ENCODE measurements at regions not wholly inside any gene's neighbourhood (a gene's known extent, or its start where the extent isn't known, plus 50 kb on each side); places are given as distances from the start of the nearest gene placed in this dataset.

DNA sequence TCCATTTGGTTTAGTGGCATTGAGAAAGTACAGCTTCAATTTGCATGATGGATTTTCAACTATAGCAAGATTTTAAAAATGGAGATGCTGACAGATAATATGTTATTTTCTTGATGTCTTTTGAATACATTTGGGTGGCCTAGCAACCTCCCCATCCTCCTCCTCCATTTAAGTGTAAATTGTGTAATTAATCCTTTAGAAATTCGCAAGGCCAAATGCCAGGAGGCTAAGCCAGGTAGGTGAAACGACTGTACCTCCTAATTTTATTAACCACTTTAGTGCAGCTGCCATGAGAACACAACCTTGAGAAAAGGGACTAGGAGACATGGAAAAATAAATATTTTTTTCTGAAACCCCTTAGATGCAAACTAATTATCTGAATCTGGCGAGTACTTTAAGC is 248.8 kb downstream of the MRPS30 start:
- no peak for DNase-seq
- H3K27ac ChIP-seq (ENCODE audit: low read depth in 1 of 2, low read length in 2 of 2), result no peak overlapping the region
- no peaks in the 10 kb centered on the region for H4K20me1 ChIP-seq (ENCODE audit: insufficient read depth, low read length)
- H2AFZ ChIP-seq (ENCODE audit: insufficient read depth, low read depth, low read length, poor library complexity, severe bottlenecking), result no peak overlapping the region
- WGBS (ENCODE audit: insufficient coverage), result no CpG with 5 or more reads among the region's 3 CpGs
- H3K36me3 ChIP-seq (replicated peaks in 1 of 2; ENCODE audit: control insufficient read depth in 1 of 2, insufficient read depth in 2 of 2, low read length in 2 of 2), result no peaks in the 10 kb centered on the region
- Mint-ChIP-seq H3K9me3 (peaks cover 0 to 2% (median 0%) of the 10 kb centered on the region in 7 donors), H3K27me3 (ENCODE audit: low read depth in 3 of 3) (no peaks in the 10 kb centered on the region), H3K36me3 (no peaks in the 10 kb centered on the region), H3K4me1 (no peaks in the 10 kb centered on the region), H3K27ac (no peak overlapping the region), H3K4me3 (no peak overlapping the region)
- intact Hi-C loops (cut with micrococcal nuclease), result no loop called here
- no peaks in the 10 kb centered on the region for H3K79me2 ChIP-seq (ENCODE audit: insufficient read depth, low read length)
- no peaks in the 10 kb centered on the region for H3K9me3 ChIP-seq (replicated peaks in 1 of 2; ENCODE audit: control insufficient read depth in 1 of 2, insufficient read depth in 1 of 2, low read length in 2 of 2)
- H3K4me2 ChIP-seq (replicated peaks; ENCODE audit: extremely low read depth, low read length, poor library complexity, severe bottlenecking), result no peak overlapping the region
- H3K9ac ChIP-seq (ENCODE audit: insufficient read depth, low read length, poor library complexity, severe bottlenecking), result no peak overlapping the region
- no peak for TF ChIP-seq CTCF (IDR thresholded peaks at IDR 0.05)
- H3K4me1 ChIP-seq (ENCODE audit: control insufficient read depth in 1 of 2, insufficient read depth in 2 of 2, low read length in 2 of 2), result no peaks in the 10 kb centered on the region
- H3K4me3 ChIP-seq (replicated peaks in 1 of 3; ENCODE audit: low read depth in 2 of 3, low read length in 3 of 3), result no peak overlapping the region
- H3K27me3 ChIP-seq (ENCODE audit: control insufficient read depth in 2 of 2, insufficient read depth in 2 of 2, low read length in 2 of 2), result no peaks in the 10 kb centered on the region

GRCh38 chr5:45060724-45061123 is 252.0 kb downstream of the MRPS30 start:
- Histone ChIP-seq H3K27me3 (ENCODE audit: control insufficient read depth in 2 of 2, insufficient read depth in 2 of 2, low read length in 2 of 2) (no peaks in the 10 kb centered on the region), H3K4me2 (replicated peaks; ENCODE audit: extremely low read depth, low read length, poor library complexity, severe bottlenecking) (no peak overlapping the region), H3K9ac (ENCODE audit: insufficient read depth, low read length, poor library complexity, severe bottlenecking) (no peak overlapping the region), H3K27ac (ENCODE audit: low read depth in 1 of 2, low read length in 2 of 2) (no peak overlapping the region), H3K4me1 (ENCODE audit: control insufficient read depth in 1 of 2, insufficient read depth in 2 of 2, low read length in 2 of 2) (no peaks in the 10 kb centered on the region), H3K79me2 (ENCODE audit: insufficient read depth, low read length) (no peaks in the 10 kb centered on the region), H3K4me3 (replicated peaks in 1 of 3; ENCODE audit: low read depth in 2 of 3, low read length in 3 of 3) (no peak overlapping the region), H2AFZ (ENCODE audit: insufficient read depth, low read depth, low read length, poor library complexity, severe bottlenecking) (no peak overlapping the region), H3K9me3 (replicated peaks in 1 of 2; ENCODE audit: control insufficient read depth in 1 of 2, insufficient read depth in 1 of 2, low read length in 2 of 2) (no peaks in the 10 kb centered on the region), H4K20me1 (ENCODE audit: insufficient read depth, low read length) (no peaks in the 10 kb centered on the region), H3K36me3 (replicated peaks in 1 of 2; ENCODE audit: control insufficient read depth in 1 of 2, insufficient read depth in 2 of 2, low read length in 2 of 2) (no peaks in the 10 kb centered on the region)
- peaks cover 0 to 2% (median 0%) of the 10 kb centered on the region in 7 donors for H3K9me3 Mint-ChIP-seq
- no peak for TF ChIP-seq CTCF (IDR thresholded peaks at IDR 0.05)
- no peak overlapping the region for H3K27ac Mint-ChIP-seq
- no peaks in the 10 kb centered on the region for H3K36me3 Mint-ChIP-seq
- intact Hi-C loops (cut with micrococcal nuclease), result no loop called here
- DNase-seq, result no peak
- no peak overlapping the region for H3K4me3 Mint-ChIP-seq
- H3K4me1 Mint-ChIP-seq, result no peaks in the 10 kb centered on the region
- no CpG with 5 or more reads among the region's 2 CpGs for WGBS (ENCODE audit: insufficient coverage)
- no peaks in the 10 kb centered on the region for H3K27me3 Mint-ChIP-seq (ENCODE audit: low read depth in 3 of 3)
